SK-N-SH treated with all-trans-retinoic acid at 6 μM for 48 hours (cell line): ENCODE measurements at regions not wholly inside any gene's neighbourhood (a gene's known extent, or its start where the extent isn't known, plus 50 kb on each side); places are given as distances from the start of the nearest gene placed in this dataset.

Experiments
- ATAC-seq: fragments of 200-7000 bp; cut with Tn5 transposase; 3 replicates; pipeline ENCODE4 v1.9.1; 2020; ENCODE audit warnings: mild to moderate bottlenecking, moderate library complexity
- ARNTL ChIP-seq: fragments of 450-650 bp; formaldehyde crosslinking; IDR thresholded peaks from 2 replicates; pipeline ENCODE4 v1.5.0; 2020; ENCODE audit warnings: low read depth, mild to moderate bottlenecking, moderate library complexity, borderline replicate concordance
- BACH2 ChIP-seq: fragments of 250-450 bp; sonication (Bioruptor Pico); IDR thresholded peaks from 2 replicates; pipeline ENCODE4 v1.9.0; 2021; ENCODE audit warnings: mild to moderate bottlenecking, borderline replicate concordance
- CREB5 ChIP-seq: fragments of 250-450 bp; sonication (Bioruptor Pico); IDR thresholded peaks from 2 replicates; pipeline ENCODE4 v1.5.1; 2020; ENCODE audit warnings: low read depth, mild to moderate bottlenecking, moderate library complexity
- CSDC2 ChIP-seq: fragments of 250-450 bp; sonication (Bioruptor Pico); IDR thresholded peaks from 2 replicates; pipeline ENCODE4 v1.5.0; 2020; ENCODE audit warnings: mild to moderate bottlenecking, moderate library complexity
- CSRNP3 ChIP-seq: fragments of 250-450 bp; sonication (Bioruptor Pico); IDR thresholded peaks from 2 replicates; pipeline ENCODE4 v1.5.1; 2021; ENCODE audit warnings: mild to moderate bottlenecking, moderate library complexity
- ESRRG ChIP-seq: fragments of 250-450 bp; sonication (Bioruptor Pico); IDR thresholded peaks from 2 replicates; pipeline ENCODE4 v1.6.1; 2021; ENCODE audit warnings: mild to moderate bottlenecking
- GLIS3 ChIP-seq: fragments of 250-450 bp; sonication (Bioruptor Pico); IDR thresholded peaks from 2 replicates; pipeline ENCODE4 v1.5.0; 2020; ENCODE audit warnings: mild to moderate bottlenecking, moderate library complexity
- ISL1 ChIP-seq: fragments of 250-450 bp; sonication (Bioruptor Pico); IDR thresholded peaks from 2 replicates; pipeline ENCODE4 v2.1.2; 2022; ENCODE audit warnings: mild to moderate bottlenecking, moderate library complexity
- OSR1 ChIP-seq: fragments of 250-450 bp; sonication (Bioruptor Pico); IDR thresholded peaks from 2 replicates; pipeline ENCODE4 v1.8.0; 2022; ENCODE audit warnings: moderate library complexity, mild to moderate bottlenecking, inconsistent platforms
- PATZ1 ChIP-seq: fragments of 250-450 bp; sonication (Bioruptor Pico); IDR thresholded peaks from 2 replicates; pipeline ENCODE4 v1.8.0; 2020; ENCODE audit warnings: mild to moderate bottlenecking, moderate library complexity, borderline replicate concordance
- POU6F1 ChIP-seq: fragments of 250-450 bp; sonication (Bioruptor Pico); IDR thresholded peaks from 2 replicates; pipeline ENCODE4 v1.8.0; 2021; ENCODE audit warnings: low read depth, mild to moderate bottlenecking, moderate library complexity, borderline replicate concordance
- PPARA ChIP-seq: fragments of 250-450 bp; sonication (Bioruptor Pico); IDR thresholded peaks from 2 replicates; pipeline ENCODE4 v1.5.0; 2020; ENCODE audit warnings: mild to moderate bottlenecking, borderline replicate concordance
- RARB ChIP-seq: fragments of 250-450 bp; sonication (Bioruptor Pico); IDR thresholded peaks from 2 replicates; pipeline ENCODE4 v1.8.0; 2021; ENCODE audit warnings: mild to moderate bottlenecking, moderate library complexity
- SNAI2 ChIP-seq: fragments of 250-450 bp; sonication (Bioruptor Pico); IDR thresholded peaks from 2 replicates; pipeline ENCODE4 v1.5.0; 2020; ENCODE audit warnings: mild to moderate bottlenecking, moderate library complexity
- TOX ChIP-seq: fragments of 250-450 bp; sonication (Bioruptor Pico); IDR thresholded peaks from 2 replicates; pipeline ENCODE4 v1.8.0; 2021; ENCODE audit warnings: mild to moderate bottlenecking, moderate library complexity, borderline replicate concordance
- TSHZ2 ChIP-seq: fragments of 250-450 bp; sonication (Bioruptor Pico); IDR thresholded peaks from 2 replicates; pipeline ENCODE4 v1.5.0; 2020; ENCODE audit warnings: mild to moderate bottlenecking, moderate library complexity
- ZC3H10 ChIP-seq: fragments of 250-450 bp; sonication (Bioruptor Pico); IDR thresholded peaks from 2 replicates; pipeline ENCODE4 v1.5.1; 2021; ENCODE audit warnings: mild to moderate bottlenecking, moderate library complexity
- ZFP3 ChIP-seq: fragments of 250-450 bp; sonication (Bioruptor Pico); IDR thresholded peaks from 2 replicates; pipeline ENCODE4 v1.5.0; 2020; ENCODE audit warnings: mild to moderate bottlenecking, moderate library complexity
- ZFP30 ChIP-seq: fragments of 450-650 bp; formaldehyde crosslinking; IDR thresholded peaks from 2 replicates; pipeline ENCODE4 v1.5.0; 2022; ENCODE audit warnings: mild to moderate bottlenecking, moderate library complexity
- ZNF565 ChIP-seq: fragments of 450-650 bp; formaldehyde crosslinking; conservative IDR thresholded peaks from 2 replicates; pipeline ENCODE4 v1.5.0; 2020; ENCODE audit warnings: low read depth, mild to moderate bottlenecking, moderate library complexity
- ZNF70 ChIP-seq: fragments of 450-650 bp; formaldehyde crosslinking; IDR thresholded peaks from 2 replicates; pipeline ENCODE4 v1.5.0; 2020; ENCODE audit warnings: mild to moderate bottlenecking, moderate library complexity
- ZNF8 ChIP-seq: fragments of 450-650 bp; formaldehyde crosslinking; IDR thresholded peaks from 2 replicates; pipeline ENCODE4 v1.5.0; 2020; ENCODE audit warnings: mild to moderate bottlenecking, moderate library complexity

- TF ChIP-seq POU6F1 (CRISPR knock-in tag) (no peak), ZNF8 (no peak)
- TF ChIP-seq, all 23 proteins: peak for 0
Measured at GRCh38 chr1:224513787-224514209, 79.2 kb upstream of the WDR26 start (continued).

GRCh38 chr1:224517171-224517570 is 82.6 kb upstream of the WDR26 start:
- no peak for ATAC-seq
- TF ChIP-seq ESRRG (CRISPR knock-in tag) (no peak), CSRNP3 (CRISPR knock-in tag) (no peak), ZNF565 (no peak), OSR1 (CRISPR knock-in tag) (no peak), PATZ1 (no peak), CREB5 (CRISPR knock-in tag) (no peak), ZFP3 (CRISPR knock-in tag) (no peak), ZFP30 (no peak), GLIS3 (CRISPR knock-in tag) (no peak), ZNF8 (no peak), PPARA (CRISPR knock-in tag) (no peak), ISL1 (CRISPR knock-in tag) (no peak)
- TF ChIP-seq, all 23 proteins: peak for 0

GRCh38 chr1:224518528-224518927 is 83.9 kb upstream of the WDR26 start:
- no peak for ATAC-seq
- TF ChIP-seq BACH2 (CRISPR knock-in tag) (no peak), ESRRG (CRISPR knock-in tag) (no peak), POU6F1 (CRISPR knock-in tag) (no peak), SNAI2 (CRISPR knock-in tag) (no peak), ZNF70 (CRISPR knock-in tag) (no peak), TSHZ2 (CRISPR knock-in tag) (no peak), RARB (CRISPR knock-in tag) (no peak), ISL1 (CRISPR knock-in tag) (no peak), CSRNP3 (CRISPR knock-in tag) (no peak), ZFP3 (CRISPR knock-in tag) (no peak), ZC3H10 (no peak), ZFP30 (no peak), TOX (CRISPR knock-in tag) (no peak), CREB5 (CRISPR knock-in tag) (no peak), CSDC2 (CRISPR knock-in tag) (no peak), PPARA (CRISPR knock-in tag) (no peak), ARNTL (no peak)
